Loucy (cell line): ENCODE measurements at regions not wholly inside any gene's neighbourhood (a gene's known extent, or its start where the extent isn't known, plus 50 kb on each side); places are given as distances from the start of the nearest gene placed in this dataset.

ENCODE experiments used
- H2AFZ ChIP-seq: fragments of 200-600 bp; sonication (generic); 2 replicates; pipeline ENCODE4 v1.6.0; 2016; ENCODE audit warnings: antibody characterized with exemption, mild to moderate bottlenecking, low read length, moderate library complexity
- H3F3A ChIP-seq: fragments of 200-600 bp; 2 replicates; pipeline ENCODE4 v1.6.0; 2016; ENCODE audit warnings: antibody characterized with exemption, low read depth, mild to moderate bottlenecking
- H3K27me3 ChIP-seq: fragments of 200-600 bp; sonication (generic); 2 replicates; pipeline ENCODE4 v1.6.1; 2014; ENCODE audit warnings: low read length, mild to moderate bottlenecking; ENCODE audit not compliant: insufficient read depth, poor library complexity, severe bottlenecking
- H3K36me3 ChIP-seq: fragments of 200-600 bp; sonication (generic); 2 replicates; pipeline ENCODE4 v1.6.1; 2016; ENCODE audit warnings: low read length; ENCODE audit not compliant: insufficient read depth
- H3K4me1 ChIP-seq: fragments of 200-600 bp; sonication (generic); 2 replicates; pipeline ENCODE4 v1.5.1; 2014; ENCODE audit warnings: low read length, mild to moderate bottlenecking; ENCODE audit not compliant: insufficient read depth, poor library complexity, severe bottlenecking
- H3K4me2 ChIP-seq: fragments of 200-600 bp; sonication (generic); 2 replicates; pipeline ENCODE4 v1.6.0; 2014; ENCODE audit warnings: antibody characterized with exemption, low read length, low read depth, mild to moderate bottlenecking; ENCODE audit not compliant: poor library complexity, severe bottlenecking
- H3K4me3 ChIP-seq: fragments of 200-600 bp; sonication (generic); 2 replicates; pipeline ENCODE4 v1.5.1; 2014; ENCODE audit warnings: low read length, mild to moderate bottlenecking, mixed read lengths; ENCODE audit not compliant: poor library complexity, severe bottlenecking
- H3K79me2 ChIP-seq: fragments of 200-600 bp; sonication (generic); 2 replicates; pipeline ENCODE4 v1.6.1; 2014; ENCODE audit warnings: low read length; ENCODE audit not compliant: insufficient read depth
- H3K9ac ChIP-seq: fragments of 200-600 bp; sonication (generic); 2 replicates; pipeline ENCODE4 v1.6.0; 2014; ENCODE audit warnings: mild to moderate bottlenecking, low read depth, low read length, moderate library complexity; ENCODE audit not compliant: poor library complexity, severe bottlenecking
- H3K9me2 ChIP-seq: fragments of 200-600 bp; sonication (generic); replicated peaks from 2 replicates; pipeline ENCODE4 v1.6.1; 2016; ENCODE audit warnings: low read depth, low read length, mixed read lengths
- H3K9me3 ChIP-seq: fragments of 200-600 bp; sonication (generic); 2 replicates; pipeline ENCODE4 v1.6.1; 2014; ENCODE audit warnings: mild to moderate bottlenecking, antibody characterized with exemption, low read length, low read depth; ENCODE audit not compliant: insufficient read depth
- H4K20me1 ChIP-seq: fragments of 200-600 bp; sonication (generic); 2 replicates; pipeline ENCODE4 v1.6.0; 2014; ENCODE audit warnings: antibody characterized with exemption, low read length, mild to moderate bottlenecking; ENCODE audit not compliant: insufficient read depth, poor library complexity, severe bottlenecking
- EZH2phosphoT487 ChIP-seq: fragments of 200-600 bp; IDR thresholded peaks from 2 replicates; pipeline ENCODE4 v1.6.1; 2018; ENCODE audit warnings: antibody characterized with exemption, mild to moderate bottlenecking, moderate library complexity, borderline replicate concordance
- TF ChIP-seq, protein P1 (sequence below): fragments of 200-600 bp; sonication (generic); conservative IDR thresholded peaks from 2 replicates; pipeline ENCODE4 v1.5.1; 2014; ENCODE audit warnings: mild to moderate bottlenecking, antibody characterized with exemption, low read length

DNA sequence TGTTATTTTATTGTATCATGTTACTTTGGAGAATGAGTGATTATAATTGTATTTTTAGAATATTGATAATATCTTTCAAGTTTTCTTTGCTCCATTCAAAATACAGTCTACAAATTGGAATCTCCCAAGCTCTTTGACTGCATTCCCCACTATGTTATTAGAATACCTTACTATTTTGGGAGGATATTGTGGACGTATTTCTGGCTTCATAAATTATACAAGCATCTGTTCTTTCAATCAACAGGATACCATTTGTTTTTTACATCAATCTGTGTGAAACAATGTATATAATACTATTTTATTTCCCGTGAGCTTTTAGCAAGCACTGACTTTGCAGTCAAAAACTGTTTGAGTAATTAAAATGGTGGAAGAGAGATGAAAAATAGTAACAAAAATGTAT, 226.5 kb downstream of the PTPRC start:
- Histone ChIP-seq H3K27me3 (no peaks in the 10 kb centered on the region), H3K4me1 (peaks cover 23% of the 10 kb centered on the region), H3F3A (peaks cover 20% of the 10 kb centered on the region; the same call in 1 of the 2 replicates), H3K36me3 (peaks cover 81% of the 10 kb centered on the region), H3K4me2 (no peak overlapping the region), H2AFZ (no peak overlapping the region), H3K4me3 (no peak overlapping the region), H3K9me3 (no peaks in the 10 kb centered on the region), H3K9ac (no peak overlapping the region), H3K79me2 (peaks cover 97% of the 10 kb centered on the region), H4K20me1 (peaks cover 100% of the 10 kb centered on the region), H3K9me2 (no peaks in the 10 kb centered on the region)
- no peak for TF ChIP-seq EZH2phosphoT487
- TF ChIP-seq, protein P1, sequence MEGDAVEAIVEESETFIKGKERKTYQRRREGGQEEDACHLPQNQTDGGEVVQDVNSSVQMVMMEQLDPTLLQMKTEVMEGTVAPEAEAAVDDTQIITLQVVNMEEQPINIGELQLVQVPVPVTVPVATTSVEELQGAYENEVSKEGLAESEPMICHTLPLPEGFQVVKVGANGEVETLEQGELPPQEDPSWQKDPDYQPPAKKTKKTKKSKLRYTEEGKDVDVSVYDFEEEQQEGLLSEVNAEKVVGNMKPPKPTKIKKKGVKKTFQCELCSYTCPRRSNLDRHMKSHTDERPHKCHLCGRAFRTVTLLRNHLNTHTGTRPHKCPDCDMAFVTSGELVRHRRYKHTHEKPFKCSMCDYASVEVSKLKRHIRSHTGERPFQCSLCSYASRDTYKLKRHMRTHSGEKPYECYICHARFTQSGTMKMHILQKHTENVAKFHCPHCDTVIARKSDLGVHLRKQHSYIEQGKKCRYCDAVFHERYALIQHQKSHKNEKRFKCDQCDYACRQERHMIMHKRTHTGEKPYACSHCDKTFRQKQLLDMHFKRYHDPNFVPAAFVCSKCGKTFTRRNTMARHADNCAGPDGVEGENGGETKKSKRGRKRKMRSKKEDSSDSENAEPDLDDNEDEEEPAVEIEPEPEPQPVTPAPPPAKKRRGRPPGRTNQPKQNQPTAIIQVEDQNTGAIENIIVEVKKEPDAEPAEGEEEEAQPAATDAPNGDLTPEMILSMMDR, result no peak

- Histone ChIP-seq H4K20me1 (peaks cover 92% of the 10 kb centered on the region), H3F3A (peaks cover 17% of the 10 kb centered on the region; the same call in 1 of the 2 replicates), H3K36me3 (peaks cover 82% of the 10 kb centered on the region), H3K9me2 (no peaks in the 10 kb centered on the region), H3K9me3 (no peaks in the 10 kb centered on the region), H3K4me2 (peak overlapping the region; percentile 6), H3K4me1 (peaks cover 23% of the 10 kb centered on the region), H3K79me2 (peaks cover 97% of the 10 kb centered on the region), H2AFZ (no peak overlapping the region), H3K27me3 (no peaks in the 10 kb centered on the region), H3K9ac (no peak overlapping the region), H3K4me3 (no peak overlapping the region)
- TF ChIP-seq EZH2phosphoT487, result no peak
- TF ChIP-seq, protein P1, result no peak
Measured at GRCh38 chr1:198867182-198867581, 228.3 kb downstream of the PTPRC start.

DNA sequence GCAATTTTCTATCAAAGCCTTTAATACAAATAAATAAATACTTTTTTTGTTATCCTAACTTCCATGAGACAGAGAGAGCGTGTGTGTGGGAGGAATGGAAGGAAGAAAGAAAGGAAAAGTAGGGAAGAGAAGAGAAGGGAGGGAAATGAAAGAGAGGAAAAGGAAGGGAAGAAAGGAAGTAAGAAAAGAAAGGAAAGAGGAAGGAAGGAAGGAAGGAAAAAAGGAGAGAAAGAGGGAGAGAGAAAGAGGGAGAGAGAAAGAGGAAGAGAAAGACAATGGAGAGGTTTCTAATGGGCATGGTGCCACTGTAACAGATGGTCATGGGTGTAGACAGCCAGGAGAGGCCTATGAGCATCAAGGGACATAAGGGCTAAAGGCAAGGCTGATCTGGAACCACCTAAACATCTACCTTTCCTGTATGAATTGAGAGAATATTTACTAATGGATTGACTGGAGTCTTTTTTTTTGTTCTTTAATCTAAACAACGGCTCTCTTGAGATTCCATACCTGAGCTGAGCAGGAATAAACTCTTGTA, 234.9 kb downstream of the PTPRC start:
- H2AFZ ChIP-seq, result no peak overlapping the region
- H3K4me2 ChIP-seq, result no peak overlapping the region
- H3K9me2 ChIP-seq, result no peaks in the 10 kb centered on the region
- peaks cover 88% of the 10 kb centered on the region for H3K79me2 ChIP-seq
- no peak for TF ChIP-seq EZH2phosphoT487
- TF ChIP-seq, protein P1, result no peak
- H3K27me3 ChIP-seq, result no peaks in the 10 kb centered on the region
- no peak overlapping the region for H3K9ac ChIP-seq
- H3K9me3 ChIP-seq, result no peaks in the 10 kb centered on the region
- peaks cover 80% of the 10 kb centered on the region for H3K36me3 ChIP-seq
- no peak overlapping the region for H3K4me3 ChIP-seq
- H3F3A ChIP-seq, result peaks cover 3% of the 10 kb centered on the region; the same call in 1 of the 2 replicates
- H3K4me1 ChIP-seq, result peaks cover 17% of the 10 kb centered on the region
- H4K20me1 ChIP-seq, result peaks cover 79% of the 10 kb centered on the region
